BLaER1 (cell line): ENCODE measurements at regions not wholly inside any gene's neighbourhood (a gene's known extent, or its start where the extent isn't known, plus 50 kb on each side); places are given as distances from the start of the nearest gene placed in this dataset.

Experiments used
- H3K27ac ChIP-seq: shearing (Covaris generic); formaldehyde crosslinking; 2 replicates; pipeline ENCODE4 v1.8.1; 2022
- H3K27me3 ChIP-seq: shearing (Covaris generic); formaldehyde crosslinking; 2 replicates; pipeline ENCODE4 v1.8.1; 2022
- H3K36me3 ChIP-seq: shearing (Covaris generic); formaldehyde crosslinking; 2 replicates; pipeline ENCODE4 v1.8.1; 2022
- H3K4me1 ChIP-seq: shearing (Covaris generic); formaldehyde crosslinking; 2 replicates; pipeline ENCODE4 v1.8.1; 2022
- H3K4me2 ChIP-seq: shearing (Covaris generic); formaldehyde crosslinking; 2 replicates; pipeline ENCODE4 v1.8.1; 2022
- H3K4me3 ChIP-seq: shearing (Covaris generic); formaldehyde crosslinking; 2 replicates; pipeline ENCODE4 v1.8.1; 2022
- H3K9ac ChIP-seq: shearing (Covaris generic); formaldehyde crosslinking; 2 replicates; pipeline ENCODE4 v1.8.1; 2022
- H3K9me3 ChIP-seq: shearing (Covaris generic); formaldehyde crosslinking; 2 replicates; pipeline ENCODE4 v1.8.1; 2022
- H4K20me1 ChIP-seq: shearing (Covaris generic); formaldehyde crosslinking; 2 replicates; pipeline ENCODE4 v1.8.1; 2022
- Cebpa-rat ChIP-seq: shearing (Covaris generic); IDR thresholded peaks from 2 replicates; pipeline ENCODE4 v1.8.1; 2022

DNA sequence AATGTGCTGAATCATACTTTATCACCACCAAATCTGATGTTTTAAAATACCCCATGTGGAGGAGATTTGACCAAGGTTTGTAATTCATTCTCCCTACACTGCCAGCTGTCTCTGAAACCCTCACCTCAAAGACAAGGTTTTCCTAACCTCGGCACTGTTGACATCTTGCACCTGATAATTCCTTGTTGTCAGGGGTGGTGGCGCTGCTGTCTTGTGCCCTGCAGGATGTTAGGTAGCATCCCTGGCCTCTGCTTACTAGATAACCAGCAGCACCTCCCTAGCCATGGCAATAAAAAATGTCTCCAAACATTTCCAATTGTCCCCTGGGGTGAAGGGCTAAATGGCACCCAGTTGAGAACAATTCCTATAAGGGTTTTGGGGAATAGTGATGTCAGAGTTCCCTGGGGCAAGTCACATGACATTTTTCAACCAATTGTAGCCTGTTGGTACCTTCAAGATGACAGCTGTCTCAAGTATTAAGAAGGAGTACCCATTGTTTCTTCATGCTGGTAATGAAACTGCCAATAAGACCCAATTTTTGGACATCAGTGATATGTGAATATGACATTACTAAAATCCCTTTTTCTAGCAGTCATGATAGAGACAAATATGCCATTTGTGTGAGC is 160.6 kb upstream of the PLCXD3 start:
- Histone ChIP-seq H3K27ac (no peak overlapping the region), H4K20me1 (no peaks in the 10 kb centered on the region), H3K4me3 (no peak overlapping the region), H3K9ac (no peak overlapping the region), H3K36me3 (no peaks in the 10 kb centered on the region), H3K27me3 (no peaks in the 10 kb centered on the region), H3K4me1 (no peaks in the 10 kb centered on the region), H3K4me2 (no peak overlapping the region), H3K9me3 (peaks cover 7% of the 10 kb centered on the region; the same call in 1 of the 2 replicates)
- TF ChIP-seq Cebpa-rat: no peak

DNA sequence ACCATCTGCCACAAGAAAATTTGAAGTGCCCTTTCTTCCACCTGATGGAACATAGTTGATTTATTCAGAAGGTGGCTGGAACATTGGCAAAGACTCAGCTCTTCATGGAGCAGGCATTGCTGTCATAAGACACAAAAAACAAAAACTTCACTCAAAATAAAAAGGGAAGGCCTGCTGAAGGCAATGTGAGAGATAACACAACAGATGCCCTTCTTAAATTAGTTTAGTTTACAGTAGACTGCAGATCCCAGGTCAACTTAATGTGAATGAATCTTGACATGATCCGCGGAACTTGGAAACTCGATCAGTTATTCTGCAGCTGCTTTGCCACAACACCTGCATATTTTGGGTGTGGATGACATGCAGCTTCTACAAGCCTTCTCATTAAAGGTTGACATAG is 159.8 kb upstream of the PLCXD3 start:
- no peak overlapping the region for H3K9ac ChIP-seq
- H3K9me3 ChIP-seq: peaks cover 7% of the 10 kb centered on the region; the same call in 1 of the 2 replicates
- H3K27ac ChIP-seq: no peak overlapping the region
- TF ChIP-seq Cebpa-rat: no peak
- H4K20me1 ChIP-seq: no peaks in the 10 kb centered on the region
- H3K4me3 ChIP-seq: no peak overlapping the region
- no peaks in the 10 kb centered on the region for H3K4me1 ChIP-seq
- no peaks in the 10 kb centered on the region for H3K36me3 ChIP-seq
- H3K4me2 ChIP-seq: no peak overlapping the region
- no peaks in the 10 kb centered on the region for H3K27me3 ChIP-seq

DNA sequence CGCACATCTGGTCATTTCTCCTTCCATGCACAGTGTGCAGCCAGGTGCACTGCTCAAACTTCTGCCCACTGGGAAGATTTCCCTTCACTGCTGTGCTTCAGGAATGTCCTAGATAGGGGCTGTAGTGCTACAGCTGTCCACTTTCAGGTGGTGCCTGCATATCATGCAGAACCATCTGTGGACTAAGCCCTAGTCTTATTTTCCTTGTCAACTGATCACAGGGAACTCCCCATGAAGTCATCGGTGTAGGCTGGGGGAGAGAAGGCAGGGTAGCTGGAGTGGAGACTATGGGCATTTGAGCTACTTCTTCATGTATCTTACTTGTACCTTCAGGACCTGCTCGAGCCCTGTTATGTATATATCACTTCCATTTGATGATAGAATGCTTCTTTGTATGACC is 150.9 kb upstream of the PLCXD3 start:
- H3K36me3 ChIP-seq: no peaks in the 10 kb centered on the region
- no peak overlapping the region for H3K27ac ChIP-seq
- H3K9ac ChIP-seq: no peak overlapping the region
- no peak overlapping the region for H3K4me2 ChIP-seq
- H3K9me3 ChIP-seq: no peaks in the 10 kb centered on the region
- H3K4me1 ChIP-seq: no peaks in the 10 kb centered on the region
- H4K20me1 ChIP-seq: no peaks in the 10 kb centered on the region
- no peaks in the 10 kb centered on the region for H3K27me3 ChIP-seq
- TF ChIP-seq Cebpa-rat: no peak
- no peak overlapping the region for H3K4me3 ChIP-seq

DNA sequence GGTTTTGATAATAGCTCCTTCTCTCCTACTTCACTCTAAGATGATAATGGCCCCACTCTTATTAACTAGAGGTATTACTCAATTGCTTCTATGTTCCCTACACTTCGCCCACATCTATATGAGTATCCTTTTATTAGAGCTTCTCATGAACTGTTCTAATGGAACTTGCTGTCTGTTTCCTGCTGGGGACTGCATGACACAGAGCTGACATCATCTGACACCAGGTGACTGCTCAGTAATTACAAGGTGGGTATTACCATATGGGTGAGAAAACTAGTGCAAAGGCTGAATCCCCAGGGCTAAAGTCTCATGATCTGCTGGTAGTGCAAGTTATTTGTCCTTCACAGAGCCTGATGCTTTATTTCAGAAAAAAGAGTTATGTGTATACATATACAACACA is 146.2 kb upstream of the PLCXD3 start:
- no peaks in the 10 kb centered on the region for H3K36me3 ChIP-seq
- H4K20me1 ChIP-seq: no peaks in the 10 kb centered on the region
- H3K27ac ChIP-seq: no peak overlapping the region
- TF ChIP-seq Cebpa-rat: no peak
- H3K4me3 ChIP-seq: no peak overlapping the region
- H3K4me1 ChIP-seq: no peaks in the 10 kb centered on the region
- no peaks in the 10 kb centered on the region for H3K9me3 ChIP-seq
- no peak overlapping the region for H3K4me2 ChIP-seq
- no peak overlapping the region for H3K9ac ChIP-seq
- H3K27me3 ChIP-seq: no peaks in the 10 kb centered on the region

DNA sequence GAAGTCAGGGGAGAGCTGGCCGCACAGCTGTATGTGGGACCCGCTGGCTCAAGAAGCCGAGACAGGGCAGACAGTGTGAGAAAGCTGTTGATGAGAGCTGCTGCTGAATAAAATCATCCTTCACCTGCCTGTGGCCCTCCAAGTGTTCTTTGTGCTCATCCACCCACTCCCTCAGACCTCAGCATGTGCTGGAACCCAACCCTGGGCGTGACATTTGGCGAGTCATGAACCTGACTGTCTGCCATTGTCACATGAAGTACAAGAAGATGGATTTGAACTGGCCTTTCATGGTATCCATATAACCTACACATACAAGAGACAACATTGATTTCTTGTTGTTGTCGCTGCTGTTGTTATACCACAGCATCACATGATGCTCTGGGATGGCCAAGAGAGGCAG is 139.7 kb upstream of the PLCXD3 start:
- Histone ChIP-seq H3K4me1 (no peaks in the 10 kb centered on the region), H3K4me3 (no peak overlapping the region), H4K20me1 (no peaks in the 10 kb centered on the region), H3K9ac (no peak overlapping the region), H3K27ac (no peak overlapping the region), H3K4me2 (no peak overlapping the region), H3K9me3 (no peaks in the 10 kb centered on the region), H3K27me3 (no peaks in the 10 kb centered on the region), H3K36me3 (no peaks in the 10 kb centered on the region)
- TF ChIP-seq Cebpa-rat: no peak

DNA sequence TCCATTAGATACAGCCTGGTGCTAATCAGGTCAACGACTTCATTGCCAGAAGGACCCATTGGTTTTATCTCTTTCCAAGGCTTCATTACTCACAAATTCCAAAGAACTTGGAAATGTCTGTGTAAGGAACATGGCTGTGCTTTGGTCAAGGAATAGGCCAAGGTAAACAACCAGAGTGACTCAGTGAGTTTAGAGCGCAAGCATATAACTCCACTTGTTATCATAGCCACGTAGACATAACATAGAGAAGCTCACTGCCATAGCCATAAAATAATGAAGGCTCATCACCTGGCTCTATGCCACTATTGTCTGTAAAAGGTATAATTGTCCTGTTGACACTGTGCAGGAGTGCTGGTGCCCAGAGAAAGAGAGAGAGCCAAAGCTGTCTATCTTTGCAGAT is 139.3 kb upstream of the PLCXD3 start:
- no peak overlapping the region for H3K4me3 ChIP-seq
- H3K4me2 ChIP-seq: no peak overlapping the region
- no peak for TF ChIP-seq Cebpa-rat
- H3K9me3 ChIP-seq: no peaks in the 10 kb centered on the region
- H3K27me3 ChIP-seq: no peaks in the 10 kb centered on the region
- H3K4me1 ChIP-seq: no peaks in the 10 kb centered on the region
- no peak overlapping the region for H3K27ac ChIP-seq
- no peaks in the 10 kb centered on the region for H4K20me1 ChIP-seq
- no peaks in the 10 kb centered on the region for H3K36me3 ChIP-seq
- no peak overlapping the region for H3K9ac ChIP-seq

DNA sequence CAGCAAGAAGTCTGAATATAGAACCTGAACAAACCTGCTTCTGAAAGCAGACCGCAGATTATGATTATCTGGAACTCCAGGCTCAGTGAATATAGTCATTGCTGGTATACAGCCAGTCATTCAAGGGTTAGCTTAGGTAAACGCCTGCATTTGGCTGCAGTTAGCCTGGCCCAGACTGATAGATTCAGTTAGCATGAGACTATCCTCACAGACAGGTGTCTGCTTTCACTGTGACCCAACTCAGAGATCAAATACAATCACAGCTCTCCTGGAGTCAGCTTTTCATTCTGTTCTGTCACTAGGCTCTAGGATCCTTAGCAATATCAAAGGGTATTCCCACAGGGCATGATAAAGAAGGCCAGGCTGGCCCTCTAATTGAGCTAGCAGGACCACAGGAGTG is 138.6 kb upstream of the PLCXD3 start:
- H3K4me3 ChIP-seq: no peak overlapping the region
- no peaks in the 10 kb centered on the region for H3K4me1 ChIP-seq
- TF ChIP-seq Cebpa-rat: no peak
- H3K4me2 ChIP-seq: no peak overlapping the region
- no peaks in the 10 kb centered on the region for H4K20me1 ChIP-seq
- no peaks in the 10 kb centered on the region for H3K27me3 ChIP-seq
- H3K9ac ChIP-seq: no peak overlapping the region
- no peaks in the 10 kb centered on the region for H3K36me3 ChIP-seq
- no peaks in the 10 kb centered on the region for H3K9me3 ChIP-seq
- no peak overlapping the region for H3K27ac ChIP-seq

DNA sequence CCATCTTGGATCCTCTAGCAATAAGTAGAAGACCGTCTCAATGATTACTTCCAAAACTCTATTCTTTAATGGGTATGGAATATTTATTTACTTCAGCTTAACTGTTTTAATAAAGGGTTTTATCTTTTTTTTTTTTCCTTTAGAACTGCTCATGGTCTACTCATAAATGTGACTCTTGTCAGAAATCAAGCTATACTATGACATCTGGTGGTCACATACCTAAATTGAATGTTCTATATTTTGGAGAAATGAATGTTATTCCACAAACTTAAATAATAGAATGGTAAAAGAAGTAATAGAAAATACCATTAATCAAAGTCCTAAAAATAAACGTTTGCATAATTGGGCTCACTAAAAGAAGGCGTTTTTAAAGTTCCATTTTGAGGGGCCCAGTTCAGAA is 131.2 kb upstream of the PLCXD3 start:
- no peak overlapping the region for H3K9ac ChIP-seq
- no peaks in the 10 kb centered on the region for H3K36me3 ChIP-seq
- no peaks in the 10 kb centered on the region for H3K9me3 ChIP-seq
- no peak overlapping the region for H3K4me3 ChIP-seq
- H3K4me2 ChIP-seq: no peak overlapping the region
- no peak for TF ChIP-seq Cebpa-rat
- H3K4me1 ChIP-seq: peaks cover 7% of the 10 kb centered on the region
- H4K20me1 ChIP-seq: no peaks in the 10 kb centered on the region
- H3K27me3 ChIP-seq: no peaks in the 10 kb centered on the region
- no peak overlapping the region for H3K27ac ChIP-seq

DNA sequence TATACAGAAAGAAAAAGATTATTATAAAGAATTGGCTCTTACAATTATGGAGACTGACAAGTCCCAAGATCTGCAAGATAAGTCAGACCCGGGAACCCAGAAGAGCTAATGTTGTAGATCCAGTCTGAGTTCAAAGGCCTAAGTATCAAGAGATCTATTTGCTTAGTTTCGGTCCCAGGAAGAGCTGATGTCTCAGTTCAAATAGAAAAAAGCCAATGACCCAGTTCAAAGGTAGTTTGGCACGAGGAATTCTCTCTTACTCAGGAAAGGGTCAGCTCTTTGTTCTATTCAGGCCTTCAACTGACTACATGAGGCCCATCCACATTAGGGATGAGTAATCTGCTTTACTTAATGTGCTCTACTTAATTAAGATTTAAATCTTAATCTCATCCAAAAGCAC is 128.3 kb upstream of the PLCXD3 start:
- no peak for TF ChIP-seq Cebpa-rat
- no peak overlapping the region for H3K9ac ChIP-seq
- H3K9me3 ChIP-seq: no peaks in the 10 kb centered on the region
- no peaks in the 10 kb centered on the region for H3K27me3 ChIP-seq
- H4K20me1 ChIP-seq: no peaks in the 10 kb centered on the region
- H3K4me3 ChIP-seq: no peak overlapping the region
- no peak overlapping the region for H3K27ac ChIP-seq
- no peaks in the 10 kb centered on the region for H3K36me3 ChIP-seq
- no peak overlapping the region for H3K4me2 ChIP-seq
- peaks cover 7% of the 10 kb centered on the region for H3K4me1 ChIP-seq

DNA sequence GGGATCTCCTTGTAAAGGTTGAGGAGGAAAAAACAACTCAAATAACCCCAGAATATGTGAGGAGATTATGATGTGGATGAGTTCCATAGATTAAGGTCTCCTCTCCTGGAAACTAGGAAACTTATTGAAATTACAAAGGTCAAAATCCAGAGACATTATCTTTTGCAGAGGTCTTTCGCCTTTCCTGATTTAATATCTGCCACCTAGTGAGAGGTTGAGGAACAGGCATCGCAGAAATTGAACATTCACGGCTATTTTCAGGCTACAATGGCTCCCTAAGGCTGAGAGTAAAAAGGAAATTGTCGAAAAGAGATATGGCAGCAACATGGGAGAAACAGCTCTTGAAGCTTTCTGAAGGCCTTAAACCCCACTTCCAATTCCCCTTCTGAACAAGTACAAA is 127.5 kb upstream of the PLCXD3 start:
- TF ChIP-seq Cebpa-rat: no peak
- no peaks in the 10 kb centered on the region for H3K27me3 ChIP-seq
- no peak overlapping the region for H3K9ac ChIP-seq
- H3K27ac ChIP-seq: no peak overlapping the region
- no peaks in the 10 kb centered on the region for H3K9me3 ChIP-seq
- no peak overlapping the region for H3K4me3 ChIP-seq
- peak overlapping the region; percentile 13; the same call in 1 of the 2 replicates for H3K4me2 ChIP-seq
- no peaks in the 10 kb centered on the region for H4K20me1 ChIP-seq
- peaks cover 7% of the 10 kb centered on the region for H3K4me1 ChIP-seq
- H3K36me3 ChIP-seq: no peaks in the 10 kb centered on the region

DNA sequence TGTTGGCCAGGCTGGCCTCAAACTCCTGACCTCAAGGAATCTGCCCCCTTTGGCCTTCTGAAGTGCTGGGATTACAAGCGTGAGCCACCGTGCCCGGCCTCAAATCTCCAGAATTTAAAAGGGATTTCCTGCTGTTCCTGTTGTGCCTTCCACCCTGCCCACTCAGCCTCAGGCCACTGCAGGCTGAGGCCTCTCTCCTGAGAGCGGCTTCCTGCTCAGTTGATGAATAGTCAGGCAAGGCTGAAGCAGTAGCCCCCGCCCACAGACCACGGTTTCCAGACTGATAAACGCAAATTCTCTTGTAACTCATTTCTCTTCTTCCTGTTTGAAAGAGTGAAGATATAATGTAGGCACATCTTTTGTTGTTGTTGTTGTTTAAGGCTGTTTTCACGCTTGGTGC is 127.0 kb upstream of the PLCXD3 start:
- peak overlapping the region; percentile 13; the same call in 1 of the 2 replicates for H3K4me2 ChIP-seq

More for the DNA sequence above, 127.0 kb upstream of the PLCXD3 start:
- H3K4me3 ChIP-seq: no peak overlapping the region
- H3K9me3 ChIP-seq: no peaks in the 10 kb centered on the region
- TF ChIP-seq Cebpa-rat: no peak
- no peak overlapping the region for H3K27ac ChIP-seq
- no peaks in the 10 kb centered on the region for H4K20me1 ChIP-seq
- H3K9ac ChIP-seq: no peak overlapping the region
- H3K27me3 ChIP-seq: no peaks in the 10 kb centered on the region
- no peaks in the 10 kb centered on the region for H3K36me3 ChIP-seq
- peaks cover 7% of the 10 kb centered on the region for H3K4me1 ChIP-seq
